CD4-positive, alpha-beta memory T cell (primary cell): ENCODE measurements at regions not wholly inside any gene's neighbourhood (a gene's known extent, or its start where the extent isn't known, plus 50 kb on each side); places are given as distances from the start of the nearest gene placed in this dataset.
"Not testable (repeated sequence)": the region's sequence is repeated elsewhere in the genome, so short reads cannot be mapped to it uniquely, and the experiment has no call there.

Experiments used
- CTCF ChIA-PET: fragments of 350-600 bp; sonication (Branson Sonifier 250); formaldehyde crosslinking; loops from one replicate; lab custom pipeline; 2021; ENCODE audit warnings: inconsistent platforms; ENCODE audit not compliant: partially characterized antibody; lab: Charles Lee
- POLR2A ChIA-PET: fragments of 350-600 bp; sonication (Branson Sonifier 250); formaldehyde crosslinking; loops from one replicate; lab custom pipeline; 2021; ENCODE audit not compliant: partially characterized antibody; lab: Charles Lee
- DNase-seq, 5 donors: peaks; one replicate each; pipeline versions ENCODE4 v3.0.0 to v3.0.0-alpha.2; 2020 to 2022; ENCODE audit warnings: mixed read lengths in 1 of 5
- H3K27ac ChIP-seq: one replicate; pipeline ENCODE4 v1.7.0; 2013; ENCODE audit warnings: low read depth, low read length
- H3K27me3 ChIP-seq: 2 replicates; pipeline ENCODE4 v1.7.0; 2013; ENCODE audit warnings: mild to moderate bottlenecking, low read length, moderate library complexity; ENCODE audit not compliant: insufficient read depth
- H3K36me3 ChIP-seq: 2 replicates; pipeline ENCODE4 v1.7.0; 2013; ENCODE audit warnings: mild to moderate bottlenecking, low read length, moderate library complexity; ENCODE audit not compliant: insufficient read depth
- H3K4me1 ChIP-seq: 2 replicates; pipeline ENCODE4 v1.7.0; 2013; ENCODE audit warnings: mild to moderate bottlenecking, low read length, moderate library complexity; ENCODE audit not compliant: insufficient read depth
- H3K4me3 ChIP-seq, 2 donors: one replicate each; pipeline ENCODE4 v1.7.0; 2013; ENCODE audit warnings: low read length in 2 of 2, mild to moderate bottlenecking in 1 of 2
- H3K9me3 ChIP-seq, 2 donors: one replicate each; pipeline ENCODE4 v1.7.0; 2013; ENCODE audit warnings: low read length in 2 of 2, control low read depth in 1 of 2; ENCODE audit not compliant: control insufficient read depth in 1 of 2
- H3K27ac Mint-ChIP-seq, 7 donors: one replicate each; pipeline ENCODE4 v1.8.0; 2020 to 2021; ENCODE audit warnings: mixed read lengths in 7 of 7, mild to moderate bottlenecking in 6 of 7, inconsistent platforms in 3 of 7, moderate library complexity in 3 of 7
- H3K27me3 Mint-ChIP-seq, 2 donors: one replicate each; pipeline ENCODE4 v1.8.0; 2020 to 2021; ENCODE audit warnings: mixed read lengths in 2 of 2
- H3K36me3 Mint-ChIP-seq, 2 donors: one replicate each; pipeline ENCODE4 v1.8.0; 2020 to 2021; ENCODE audit warnings: mixed read lengths in 2 of 2, inconsistent platforms in 1 of 2, mild to moderate bottlenecking in 1 of 2
- H3K4me1 Mint-ChIP-seq, 4 donors: one replicate each; pipeline ENCODE4 v1.8.0; 2020 to 2021; ENCODE audit warnings: mixed read lengths in 4 of 4, mild to moderate bottlenecking in 1 of 4
- H3K4me3 Mint-ChIP-seq, 8 donors: one replicate each; pipeline ENCODE4 v1.8.0; 2020 to 2021; ENCODE audit warnings: mixed read lengths in 8 of 8, mild to moderate bottlenecking in 7 of 8, moderate library complexity in 6 of 8, inconsistent platforms in 3 of 8
- H3K9me3 Mint-ChIP-seq, 8 donors: one replicate each; pipeline ENCODE4 v1.8.0; 2020 to 2021; ENCODE audit warnings: mixed read lengths in 8 of 8, mild to moderate bottlenecking in 5 of 8, inconsistent platforms in 3 of 8, moderate library complexity in 1 of 8
- intact Hi-C: fragments of 100-400 bp; cut with micrococcal nuclease; formaldehyde crosslinking; loops from one replicate; pipeline ENCODE4 v1.15.1; 2023

- Histone ChIP-seq H3K4me1 (no peaks in the 10 kb centered on the region), H3K27ac (no peak overlapping the region), H3K36me3 (no peaks in the 10 kb centered on the region), H3K9me3 (no peaks in the 10 kb centered on the region), H3K27me3 (no peaks in the 10 kb centered on the region), H3K4me3 (no peak overlapping the region)
- CTCF ChIA-PET, result interaction anchor here (0.7 kb wide), 1 partner anchor 12 kb away, joined by 3 read pairs; no protein-coding TSS in a partner anchor
- Mint-ChIP-seq H3K4me3 (no peak overlapping the region), H3K4me1 (no peaks in the 10 kb centered on the region), H3K27ac (no peak overlapping the region), H3K27me3 (peaks cover 9 to 14% of the 10 kb centered on the region in 2 donors), H3K36me3 (no peaks in the 10 kb centered on the region), H3K9me3 (peaks cover 0 to 29% (median 21%) of the 10 kb centered on the region in 8 donors)
- intact Hi-C loops, result no loop called here
- DNase-seq, result no peak
- POLR2A ChIA-PET, result no interaction called here
Measured at GRCh38 chr7:104264285-104264684, 56.5 kb upstream of the ORC5 start.

GRCh38 chr7:104267701-104268368 is 60.0 kb upstream of the ORC5 start:
- H3K27me3 ChIP-seq, result no peaks in the 10 kb centered on the region
- no peaks in the 10 kb centered on the region for H3K36me3 ChIP-seq
- no peak overlapping the region for H3K4me3 Mint-ChIP-seq
- ChIA-PET POLR2A (no interaction called here), CTCF (interaction anchor here (0.5 to 4.5 kb wide), 9 partner anchors 9 to 695 kb away, joined by 3 to 17 read pairs (median 3); no protein-coding TSS in a partner anchor)
- no peak for DNase-seq
- intact Hi-C loops, result loop anchor here (5.0 kb wide), 1 partner anchor 696 kb away; no protein-coding TSS in a partner anchor
- H3K27me3 Mint-ChIP-seq, result peaks cover 5 to 6% of the 10 kb centered on the region in 2 donors
- H3K9me3 ChIP-seq, result no peaks in the 10 kb centered on the region
- H3K4me3 ChIP-seq, result no peak overlapping the region
- H3K4me1 Mint-ChIP-seq, result no peaks in the 10 kb centered on the region
- H3K9me3 Mint-ChIP-seq, result peaks cover 0 to 22% (median 18%) of the 10 kb centered on the region in 8 donors
- no peak overlapping the region for H3K27ac Mint-ChIP-seq
- no peak overlapping the region for H3K27ac ChIP-seq
- no peaks in the 10 kb centered on the region for H3K36me3 Mint-ChIP-seq
- no peaks in the 10 kb centered on the region for H3K4me1 ChIP-seq

GRCh38 chr7:104271948-104272347 is 56.5 kb upstream of the LHFPL3 start:
- H3K9me3 Mint-ChIP-seq, result peaks cover 9 to 18% (median 11%) of the 10 kb centered on the region in 8 donors
- H3K4me3 Mint-ChIP-seq, result no peak overlapping the region
- H3K36me3 ChIP-seq, result no peaks in the 10 kb centered on the region
- peaks cover 13 to 17% of the 10 kb centered on the region in 2 donors for H3K27me3 Mint-ChIP-seq
- CTCF ChIA-PET, result no interaction called here
- intact Hi-C loops, result no loop called here
- DNase-seq, result no peak
- no peaks in the 10 kb centered on the region for H3K27me3 ChIP-seq
- no peaks in the 10 kb centered on the region for H3K4me1 ChIP-seq
- H3K36me3 Mint-ChIP-seq, result no peaks in the 10 kb centered on the region
- no peak overlapping the region for H3K27ac Mint-ChIP-seq
- H3K4me3 ChIP-seq, result no peak overlapping the region
- H3K9me3 ChIP-seq, result no peaks in the 10 kb centered on the region
- H3K4me1 Mint-ChIP-seq, result no peaks in the 10 kb centered on the region
- POLR2A ChIA-PET, result no interaction called here
- no peak overlapping the region for H3K27ac ChIP-seq

GRCh38 chr7:104272767-104273384 is 55.5 kb upstream of the LHFPL3 start:
- POLR2A ChIA-PET, result no interaction called here
- Histone ChIP-seq H3K27me3 (no peaks in the 10 kb centered on the region), H3K9me3 (no peaks in the 10 kb centered on the region), H3K36me3 (no peaks in the 10 kb centered on the region), H3K4me3 (no peak overlapping the region), H3K27ac (no peak overlapping the region), H3K4me1 (no peaks in the 10 kb centered on the region)
- intact Hi-C loops, result no loop called here
- Mint-ChIP-seq H3K36me3 (no peaks in the 10 kb centered on the region), H3K27me3 (peaks cover 13 to 17% of the 10 kb centered on the region in 2 donors), H3K9me3 (peaks cover 9 to 22% (median 11%) of the 10 kb centered on the region in 8 donors), H3K27ac (no peak overlapping the region), H3K4me1 (no peaks in the 10 kb centered on the region), H3K4me3 (no peak overlapping the region)
- CTCF ChIA-PET, result no interaction called here
- DNase-seq, result no peak

GRCh38 chr7:104275900-104276299 is 52.5 kb upstream of the LHFPL3 start:
- Histone ChIP-seq H3K27me3 (no peaks in the 10 kb centered on the region), H3K4me3 (no peak overlapping the region), H3K36me3 (no peaks in the 10 kb centered on the region), H3K27ac (no peak overlapping the region), H3K9me3 (no peaks in the 10 kb centered on the region), H3K4me1 (no peaks in the 10 kb centered on the region)
- POLR2A ChIA-PET, result no interaction called here
- Mint-ChIP-seq H3K4me1 (no peaks in the 10 kb centered on the region), H3K36me3 (no peaks in the 10 kb centered on the region), H3K27ac (no peak overlapping the region), H3K27me3 (peaks cover 7 to 15% of the 10 kb centered on the region in 2 donors), H3K4me3 (no peak overlapping the region), H3K9me3 (peaks cover 9 to 37% (median 13%) of the 10 kb centered on the region in 8 donors)
- CTCF ChIA-PET, result no interaction called here
- intact Hi-C loops, result no loop called here
- DNase-seq, result no peak

GRCh38 chr7:104276730-104277129 is 51.7 kb upstream of the LHFPL3 start:
- H3K27ac ChIP-seq, DNase-seq, H3K36me3 Mint-ChIP-seq, H3K27me3 ChIP-seq, H3K36me3 ChIP-seq, H3K4me3 ChIP-seq, POLR2A ChIA-PET, H3K4me1 ChIP-seq, H3K9me3 ChIP-seq, H3K27ac Mint-ChIP-seq, CTCF ChIA-PET, intact Hi-C loops, H3K4me3 Mint-ChIP-seq, H3K4me1 Mint-ChIP-seq: not testable (repeated sequence)
- Mint-ChIP-seq H3K27me3 (peaks cover 7 to 15% of the 10 kb centered on the region in 2 donors), H3K9me3 (peaks cover 9 to 37% (median 13%) of the 10 kb centered on the region in 8 donors)
